Naive thymus-derived CD4-positive, alpha-beta T cell (primary cell): ENCODE measurements at regions not wholly inside any gene's neighbourhood (a gene's known extent, or its start where the extent isn't known, plus 50 kb on each side); places are given as distances from the start of the nearest gene placed in this dataset.

ENCODE experiments used
- ATAC-seq: fragments of 150-1000 bp; cut with Tn5 transposase; 2 replicates; pipeline ENCODE4 v1.10.0; 2021; ENCODE audit warnings: mild to moderate bottlenecking, moderate library complexity
- CTCF ChIA-PET: fragments of 350-600 bp; sonication (Branson Sonifier 250); formaldehyde crosslinking; loops from one replicate; lab custom pipeline; 2021; ENCODE audit warnings: antibody characterized with exemption; lab: Charles Lee
- POLR2A ChIA-PET: fragments of 350-600 bp; sonication (Branson Sonifier 250); formaldehyde crosslinking; loops from one replicate; lab custom pipeline; 2021; ENCODE audit warnings: antibody characterized with exemption, inconsistent platforms; lab: Charles Lee
- DNase-seq, 9 donors: peaks; one replicate each; pipeline versions ENCODE4 v3.0.0 to v3.0.0-alpha.2; 2020 to 2022; ENCODE audit warnings: mixed read lengths in 1 of 9
- H3K27ac ChIP-seq: one replicate; pipeline ENCODE4 v1.7.0; 2013; ENCODE audit warnings: mild to moderate bottlenecking, low read depth, low read length, moderate library complexity
- H3K27me3 ChIP-seq, 2 donors: one replicate each; pipeline ENCODE4 v1.7.0; 2013; ENCODE audit warnings: low read length in 2 of 2, mild to moderate bottlenecking in 2 of 2, moderate library complexity in 2 of 2; ENCODE audit not compliant: control insufficient read depth in 2 of 2, insufficient read depth in 2 of 2
- H3K36me3 ChIP-seq, 3 experiments: 1 replicate in 2 of 3; 2 replicates in 1 of 3; pipeline ENCODE4 v1.7.0; 2013; ENCODE audit warnings: low read length in 3 of 3, mild to moderate bottlenecking in 3 of 3, moderate library complexity in 1 of 3; ENCODE audit not compliant: insufficient read depth in 3 of 3, control insufficient read depth in 2 of 3
- H3K4me1 ChIP-seq, 2 donors: one replicate each; pipeline ENCODE4 v1.7.0; 2013; ENCODE audit warnings: low read length in 2 of 2, mild to moderate bottlenecking in 2 of 2, moderate library complexity in 1 of 2; ENCODE audit not compliant: control insufficient read depth in 2 of 2, insufficient read depth in 2 of 2
- H3K4me3 ChIP-seq: 2 replicates; pipeline ENCODE4 v1.7.0; 2013; ENCODE audit warnings: mild to moderate bottlenecking, low read length
- H3K9me3 ChIP-seq, 3 experiments: 1 replicate in 2 of 3; 2 replicates in 1 of 3; pipeline ENCODE4 v1.7.0; 2013; ENCODE audit warnings: low read length in 3 of 3; ENCODE audit not compliant: control insufficient read depth in 2 of 3
- H3K27ac Mint-ChIP-seq, 9 donors: one replicate each; pipeline ENCODE4 v1.8.0; 2020 to 2022; ENCODE audit warnings: mixed read lengths in 9 of 9, mild to moderate bottlenecking in 8 of 9, moderate library complexity in 5 of 9, inconsistent platforms in 2 of 9
- H3K27me3 Mint-ChIP-seq, 5 donors: one replicate each; pipeline ENCODE4 v1.8.0; 2021 to 2022; ENCODE audit warnings: mixed read lengths in 5 of 5, mild to moderate bottlenecking in 1 of 5
- H3K36me3 Mint-ChIP-seq, 5 donors: one replicate each; pipeline ENCODE4 v1.8.0; 2020 to 2022; ENCODE audit warnings: mixed read lengths in 5 of 5, mild to moderate bottlenecking in 3 of 5, inconsistent platforms in 1 of 5
- H3K4me1 Mint-ChIP-seq, 7 donors: one replicate each; pipeline ENCODE4 v1.8.0; 2020 to 2022; ENCODE audit warnings: mixed read lengths in 7 of 7, mild to moderate bottlenecking in 3 of 7, inconsistent platforms in 1 of 7
- H3K4me3 Mint-ChIP-seq, 10 donors: one replicate each; pipeline ENCODE4 v1.8.0; 2020 to 2022; ENCODE audit warnings: mild to moderate bottlenecking in 10 of 10, mixed read lengths in 10 of 10, moderate library complexity in 6 of 10, inconsistent platforms in 2 of 10
- H3K9me3 Mint-ChIP-seq, 11 donors: one replicate each; pipeline ENCODE4 v1.8.0; 2020 to 2022; ENCODE audit warnings: mixed read lengths in 11 of 11, mild to moderate bottlenecking in 4 of 11, inconsistent platforms in 1 of 11, moderate library complexity in 1 of 11
- intact Hi-C, 2 donors: fragments of 100-400 bp; cut with micrococcal nuclease; formaldehyde crosslinking; loops; one replicate each; pipeline ENCODE4 v1.15.1; 2023

DNA sequence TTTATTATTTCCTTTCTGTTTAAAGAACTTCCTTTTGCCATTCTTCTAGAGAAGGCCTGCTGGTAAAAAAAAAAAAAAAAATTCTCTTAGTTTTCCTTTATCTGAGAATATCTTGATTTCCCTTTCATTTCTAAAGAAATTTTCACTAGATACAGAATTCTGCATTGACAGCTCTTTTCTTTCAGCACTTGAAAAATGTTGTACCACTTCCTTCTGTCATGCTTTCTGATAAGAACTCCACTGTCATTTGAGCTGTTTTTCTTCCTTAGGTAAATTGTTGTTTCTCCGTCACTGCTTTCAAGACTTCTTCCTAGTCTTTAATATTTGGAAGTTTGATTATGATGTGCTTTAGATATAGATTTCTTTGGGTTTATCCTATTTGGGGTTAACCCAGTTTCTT, 113.6 kb upstream of the BTG1 start:
- Histone ChIP-seq H3K4me3 (no peak overlapping the region), H3K27ac (peak overlapping the region; percentile 37), H3K9me3 (no peaks in the 10 kb centered on the region), H3K36me3 (no peaks in the 10 kb centered on the region), H3K27me3 (no peaks in the 10 kb centered on the region), H3K4me1 (peaks cover 0 to 13% of the 10 kb centered on the region in 2 donors)
- ATAC-seq (no peak), DNase-seq (peak in 5 of 9 donors; percentile 7 to 32 (median 13))
- no peaks in the 10 kb centered on the region for H3K27me3 Mint-ChIP-seq
- H3K4me3 Mint-ChIP-seq, result peak overlapping the region; percentile 2 to 77 (median 52)
- H3K4me1 Mint-ChIP-seq, result peaks cover 16 to 60% (median 44%) of the 10 kb centered on the region in 7 donors
- peaks cover 0 to 14% (median 2%) of the 10 kb centered on the region in 11 donors for H3K9me3 Mint-ChIP-seq
- intact Hi-C loops, result no loop called here
- POLR2A ChIA-PET, result interaction anchor here (0.5 to 2.0 kb wide), 6 partner anchors 9 to 140 kb away, joined by 3 to 7 read pairs (median 5); partner anchors contain the start of gene BTG1
- CTCF ChIA-PET, result interaction anchor here (0.6 kb wide), 2 partner anchors 192 to 697 kb away, joined by 4 read pairs; no protein-coding TSS in a partner anchor
- H3K36me3 Mint-ChIP-seq, result peaks cover 0 to 17% (median 5%) of the 10 kb centered on the region in 5 donors
- peak overlapping the region; percentile 33 to 91 (median 87) for H3K27ac Mint-ChIP-seq

DNA sequence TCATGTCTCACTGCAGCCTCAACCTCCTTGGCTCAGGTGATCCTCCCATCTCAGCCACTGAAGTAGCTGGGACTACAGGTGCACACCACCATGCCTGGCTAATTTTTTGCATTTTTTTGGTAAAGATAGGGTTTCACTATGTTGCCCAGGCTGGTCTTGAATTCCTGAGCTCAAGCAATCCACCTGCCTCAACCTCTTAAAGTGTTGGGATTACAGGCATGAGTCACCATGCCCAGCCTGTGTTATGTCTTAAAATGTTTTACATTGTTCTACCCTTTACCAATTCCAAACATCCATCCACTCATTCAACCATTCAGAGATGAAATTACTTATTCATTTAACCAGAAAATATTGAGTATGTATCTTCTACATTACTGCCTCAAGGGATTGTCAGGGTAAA, 111.6 kb upstream of the BTG1 start:
- intact Hi-C loops, result loop anchor here in 1 of 2 donors (2.0 kb wide), 1 partner anchor 14 kb away; no protein-coding TSS in a partner anchor
- POLR2A ChIA-PET, result interaction anchor here (0.7 to 1.8 kb wide), 4 partner anchors 7 to 107 kb away, joined by 3 to 7 read pairs (median 6); no protein-coding TSS in a partner anchor

DNA sequence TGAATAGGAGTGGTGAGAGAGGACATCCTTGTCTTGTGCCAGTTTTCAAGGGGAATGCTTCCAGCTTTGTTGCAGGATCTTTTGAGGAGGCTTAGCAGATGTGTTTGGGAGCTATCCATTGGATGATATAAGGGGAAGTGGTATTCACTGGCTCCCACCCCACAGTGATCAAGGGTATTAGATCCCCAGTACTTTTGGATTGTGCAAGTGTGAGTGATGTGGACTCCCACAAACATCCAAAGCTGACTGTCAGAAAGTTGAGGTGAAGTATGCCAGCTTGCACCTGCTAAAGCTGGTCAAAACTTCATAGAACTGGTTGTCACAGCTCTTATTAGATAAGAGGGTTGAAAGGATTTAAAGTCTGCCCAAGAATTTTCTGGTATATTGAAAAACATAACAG, 110.1 kb upstream of the BTG1 start:
- ChIA-PET POLR2A (interaction anchor here (0.9 to 1.8 kb wide), 3 partner anchors 8 to 35 kb away, joined by 3 to 7 read pairs (median 4); no protein-coding TSS in a partner anchor), CTCF (interaction anchor here (0.5 to 1.1 kb wide), 3 partner anchors 16 to 279 kb away, joined by 3 to 4 read pairs (median 3); no protein-coding TSS in a partner anchor)
- H3K27me3 ChIP-seq, result no peaks in the 10 kb centered on the region
- Mint-ChIP-seq H3K27ac (no peak overlapping the region), H3K9me3 (peaks cover 0 to 16% (median 0%) of the 10 kb centered on the region in 11 donors), H3K36me3 (peaks cover 0 to 22% (median 5%) of the 10 kb centered on the region in 5 donors), H3K4me3 (no peak overlapping the region), H3K27me3 (no peaks in the 10 kb centered on the region), H3K4me1 (peaks cover 17 to 66% (median 53%) of the 10 kb centered on the region in 7 donors)
- intact Hi-C loops, result loop anchor here in 1 of 2 donors (1.0 to 2.0 kb wide), 2 partner anchors 8 to 15 kb away; no protein-coding TSS in a partner anchor
- H3K4me3 ChIP-seq, result no peak overlapping the region
- H3K27ac ChIP-seq, result no peak overlapping the region
- H3K36me3 ChIP-seq, result no peaks in the 10 kb centered on the region
- H3K9me3 ChIP-seq, result no peaks in the 10 kb centered on the region
- peaks cover 0 to 13% of the 10 kb centered on the region in 2 donors for H3K4me1 ChIP-seq
- DNase-seq (no peak), ATAC-seq (no peak)

More for the DNA sequence above, 111.6 kb upstream of the BTG1 start:
- Mint-ChIP-seq H3K27ac (no peak overlapping the region), H3K36me3 (peaks cover 0 to 22% (median 5%) of the 10 kb centered on the region in 5 donors), H3K4me1 (peaks cover 16 to 63% (median 56%) of the 10 kb centered on the region in 7 donors), H3K27me3 (no peaks in the 10 kb centered on the region), H3K9me3 (peaks cover 0 to 18% (median 2%) of the 10 kb centered on the region in 11 donors), H3K4me3 (no peak overlapping the region)
- CTCF ChIA-PET, result interaction anchor here (0.7 kb wide), 1 partner anchor 1592 kb away, joined by 3 read pairs; no protein-coding TSS in a partner anchor
- no peaks in the 10 kb centered on the region for H3K36me3 ChIP-seq
- no peak overlapping the region for H3K27ac ChIP-seq
- peaks cover 0 to 13% of the 10 kb centered on the region in 2 donors for H3K4me1 ChIP-seq
- DNase-seq (no peak), ATAC-seq (no peak)
- no peaks in the 10 kb centered on the region for H3K9me3 ChIP-seq
- H3K4me3 ChIP-seq, result no peak overlapping the region
- H3K27me3 ChIP-seq, result no peaks in the 10 kb centered on the region

DNA sequence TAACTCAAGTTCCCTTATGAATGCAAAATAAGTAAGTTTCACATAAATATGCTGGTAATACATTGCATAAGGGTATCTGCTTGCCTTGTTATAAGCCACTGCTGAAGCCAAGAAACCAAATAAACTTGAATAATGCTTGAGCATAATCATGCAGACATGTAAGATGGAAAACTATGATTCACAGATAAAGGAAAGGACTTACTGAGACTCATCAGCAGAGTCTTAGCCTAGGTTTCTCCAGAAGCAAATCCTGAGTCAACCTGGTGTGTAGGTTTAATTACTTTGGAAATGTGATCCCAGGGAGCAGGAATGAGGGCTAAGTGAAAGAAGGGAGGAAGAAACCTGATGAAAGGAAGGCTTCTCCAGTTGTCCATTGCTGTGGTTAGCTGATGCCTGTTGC, 107.7 kb upstream of the BTG1 start:
- ChIA-PET CTCF (no interaction called here), POLR2A (interaction anchor here (0.6 to 0.9 kb wide), 2 partner anchors 109 to 228 kb away, joined by 3 to 4 read pairs; no protein-coding TSS in a partner anchor)
- H3K27ac ChIP-seq, result no peak overlapping the region
- H3K4me1 Mint-ChIP-seq, result peaks cover 8 to 42% (median 30%) of the 10 kb centered on the region in 7 donors
- DNase-seq (no peak), ATAC-seq (no peak)
- H3K9me3 Mint-ChIP-seq, result peaks cover 0 to 23% (median 2%) of the 10 kb centered on the region in 11 donors
- H3K27ac Mint-ChIP-seq, result no peak overlapping the region
- H3K4me3 ChIP-seq, result no peak overlapping the region
- H3K36me3 ChIP-seq, result no peaks in the 10 kb centered on the region
- H3K9me3 ChIP-seq, result no peaks in the 10 kb centered on the region
- H3K4me3 Mint-ChIP-seq, result no peak overlapping the region
- no peaks in the 10 kb centered on the region for H3K27me3 ChIP-seq
- intact Hi-C loops, result no loop called here
- H3K4me1 ChIP-seq, result no peaks in the 10 kb centered on the region
- no peaks in the 10 kb centered on the region for H3K27me3 Mint-ChIP-seq
- H3K36me3 Mint-ChIP-seq, result peaks cover 3 to 30% (median 6%) of the 10 kb centered on the region in 5 donors

DNA sequence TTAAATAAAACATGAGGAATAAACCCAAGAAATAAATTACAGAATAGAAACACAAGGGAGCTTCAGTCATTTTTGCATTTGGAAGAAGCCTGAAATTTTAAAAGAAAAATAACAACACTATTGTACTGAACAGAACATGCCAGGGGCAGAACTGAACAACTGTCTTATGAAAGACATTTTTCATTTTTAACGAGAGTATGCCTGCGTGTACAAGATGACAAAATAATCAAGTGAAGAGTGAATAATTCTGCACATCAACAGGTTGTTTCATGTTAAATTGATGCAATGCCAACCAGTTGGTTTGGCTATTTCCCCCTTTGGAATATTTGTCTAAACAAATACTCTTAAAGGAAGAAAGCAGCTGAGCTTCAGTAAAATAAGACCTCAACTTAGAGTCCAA, 103.3 kb upstream of the BTG1 start:
- no peak overlapping the region for H3K27ac Mint-ChIP-seq
- POLR2A ChIA-PET, result interaction anchor here (0.8 kb wide), 1 partner anchor 15 kb away, joined by 3 read pairs; no protein-coding TSS in a partner anchor
- Histone ChIP-seq H3K4me3 (no peak overlapping the region), H3K4me1 (peaks cover 0 to 8% of the 10 kb centered on the region in 2 donors), H3K9me3 (no peaks in the 10 kb centered on the region), H3K27me3 (no peaks in the 10 kb centered on the region), H3K27ac (no peak overlapping the region), H3K36me3 (no peaks in the 10 kb centered on the region)
- no peak for DNase-seq
- peaks cover 0 to 15% (median 4%) of the 10 kb centered on the region in 5 donors for H3K36me3 Mint-ChIP-seq
- CTCF ChIA-PET, result interaction anchor here (0.6 kb wide), 1 partner anchor 45 kb away, joined by 3 read pairs; no protein-coding TSS in a partner anchor
- H3K4me3 Mint-ChIP-seq, result no peak overlapping the region
- H3K27me3 Mint-ChIP-seq, result no peaks in the 10 kb centered on the region
- ATAC-seq, result no peak
- intact Hi-C loops, result loop anchor here in 1 of 2 donors (5.0 kb wide), 1 partner anchor 37 kb away; no protein-coding TSS in a partner anchor
- H3K4me1 Mint-ChIP-seq, result peaks cover 0 to 30% (median 14%) of the 10 kb centered on the region in 7 donors
- H3K9me3 Mint-ChIP-seq, result peaks cover 0 to 10% (median 0%) of the 10 kb centered on the region in 11 donors

DNA sequence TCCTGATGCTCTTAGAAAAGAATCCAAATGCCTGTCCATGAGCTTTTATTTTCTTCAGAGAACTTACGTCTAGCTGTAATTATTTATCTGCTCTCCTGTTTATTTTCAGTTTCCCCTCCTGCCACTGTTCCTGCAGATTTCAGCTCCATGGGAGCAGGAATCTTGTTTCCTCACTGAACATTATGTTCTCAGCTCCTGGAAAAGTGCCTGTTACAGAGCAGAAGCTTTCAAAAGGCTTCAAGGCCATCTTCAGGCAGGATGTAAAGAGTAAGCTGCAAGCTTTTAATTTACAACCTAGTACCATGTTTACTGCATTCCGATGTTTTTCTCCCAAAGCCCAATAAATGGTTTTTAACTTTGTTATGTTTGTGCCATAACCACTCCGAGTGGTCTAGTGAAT, 98.4 kb upstream of the BTG1 start:
- no peaks in the 10 kb centered on the region for H3K9me3 ChIP-seq
- no peak for DNase-seq
- peak overlapping the region in 7 of 9 donors; percentile 8 to 72 (median 44) for H3K27ac Mint-ChIP-seq

More for the DNA sequence above, 98.4 kb upstream of the BTG1 start:
- Mint-ChIP-seq H3K4me1 (peaks cover 2 to 32% (median 22%) of the 10 kb centered on the region in 7 donors), H3K4me3 (peak overlapping the region in 5 of 10 donors; percentile 5 to 71 (median 15)), H3K27me3 (no peaks in the 10 kb centered on the region), H3K9me3 (peaks cover 0 to 2% (median 0%) of the 10 kb centered on the region in 11 donors), H3K36me3 (peaks cover 0 to 9% (median 0%) of the 10 kb centered on the region in 5 donors)
- no peak overlapping the region for H3K4me3 ChIP-seq
- no peaks in the 10 kb centered on the region for H3K27me3 ChIP-seq
- no peak for ATAC-seq
- intact Hi-C loops, result no loop called here
- CTCF ChIA-PET, result interaction anchor here (0.6 to 1.9 kb wide), 6 partner anchors 11 to 1237 kb away, joined by 3 to 8 read pairs (median 3); no protein-coding TSS in a partner anchor
- H3K4me1 ChIP-seq, result peaks cover 0 to 10% of the 10 kb centered on the region in 2 donors
- no peak overlapping the region for H3K27ac ChIP-seq
- H3K36me3 ChIP-seq, result no peaks in the 10 kb centered on the region
- POLR2A ChIA-PET, result interaction anchor here (0.7 to 4.3 kb wide), 5 partner anchors 23 to 452 kb away, joined by 3 to 46 read pairs (median 5); partner anchors contain the start of gene BTG1
